Nephron progenitor cell (in vitro differentiated cells): ENCODE measurements at regions not wholly inside any gene's neighbourhood (a gene's known extent, or its start where the extent isn't known, plus 50 kb on each side); places are given as distances from the start of the nearest gene placed in this dataset.

ENCODE experiments used
- DNase-seq: peaks from one replicate; pipeline ENCODE4 v3.0.0; 2021
- H3K27ac Mint-ChIP-seq: 2 replicates; pipeline ENCODE4 v1.8.0; 2021; ENCODE audit warnings: mild to moderate bottlenecking, moderate library complexity, mixed read lengths
- H3K27me3 Mint-ChIP-seq: 2 replicates; pipeline ENCODE4 v1.8.0; 2021; ENCODE audit warnings: mild to moderate bottlenecking, low read depth, mixed read lengths; ENCODE audit not compliant: poor library complexity
- H3K36me3 Mint-ChIP-seq: 2 replicates; pipeline ENCODE4 v1.8.0; 2021; ENCODE audit warnings: low read depth, mixed read lengths
- H3K4me1 Mint-ChIP-seq: 2 replicates; pipeline ENCODE4 v1.8.0; 2021; ENCODE audit warnings: mixed read lengths
- H3K4me3 Mint-ChIP-seq: 2 replicates; pipeline ENCODE4 v1.8.0; 2021; ENCODE audit warnings: mild to moderate bottlenecking, moderate library complexity, mixed read lengths
- H3K9me3 Mint-ChIP-seq: 2 replicates; pipeline ENCODE4 v1.8.0; 2021; ENCODE audit warnings: mild to moderate bottlenecking, moderate library complexity, mixed read lengths
- TF ChIP-seq, protein P1 (sequence below): fragments of 200-600 bp; sonication (generic); IDR thresholded peaks from 2 replicates; pipeline ENCODE4 v1.5.0; 2021; ENCODE audit warnings: antibody characterized with exemption

DNA sequence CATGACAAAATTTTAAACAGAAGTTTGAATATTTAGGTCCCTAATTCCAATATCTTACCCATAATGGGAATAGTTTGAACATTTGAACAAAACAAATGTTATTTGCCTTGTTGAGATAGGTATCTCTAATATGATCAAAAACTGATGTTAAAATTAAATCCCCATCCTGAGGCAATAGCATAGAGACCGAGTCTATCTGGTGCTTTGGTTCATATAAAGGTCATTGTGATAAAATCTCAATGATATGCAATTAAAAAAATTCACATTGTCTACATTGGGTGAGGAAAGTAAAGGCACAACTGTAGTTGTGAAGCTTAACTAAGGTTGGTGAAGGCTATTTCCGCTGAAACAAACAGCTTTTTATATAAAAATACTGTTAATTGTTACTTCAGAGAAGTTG is 318.3 kb downstream of the CAAP1 start:
- no peaks in the 10 kb centered on the region for H3K9me3 Mint-ChIP-seq
- H3K4me1 Mint-ChIP-seq, result no peaks in the 10 kb centered on the region
- no peak overlapping the region for H3K27ac Mint-ChIP-seq
- TF ChIP-seq, protein P1, sequence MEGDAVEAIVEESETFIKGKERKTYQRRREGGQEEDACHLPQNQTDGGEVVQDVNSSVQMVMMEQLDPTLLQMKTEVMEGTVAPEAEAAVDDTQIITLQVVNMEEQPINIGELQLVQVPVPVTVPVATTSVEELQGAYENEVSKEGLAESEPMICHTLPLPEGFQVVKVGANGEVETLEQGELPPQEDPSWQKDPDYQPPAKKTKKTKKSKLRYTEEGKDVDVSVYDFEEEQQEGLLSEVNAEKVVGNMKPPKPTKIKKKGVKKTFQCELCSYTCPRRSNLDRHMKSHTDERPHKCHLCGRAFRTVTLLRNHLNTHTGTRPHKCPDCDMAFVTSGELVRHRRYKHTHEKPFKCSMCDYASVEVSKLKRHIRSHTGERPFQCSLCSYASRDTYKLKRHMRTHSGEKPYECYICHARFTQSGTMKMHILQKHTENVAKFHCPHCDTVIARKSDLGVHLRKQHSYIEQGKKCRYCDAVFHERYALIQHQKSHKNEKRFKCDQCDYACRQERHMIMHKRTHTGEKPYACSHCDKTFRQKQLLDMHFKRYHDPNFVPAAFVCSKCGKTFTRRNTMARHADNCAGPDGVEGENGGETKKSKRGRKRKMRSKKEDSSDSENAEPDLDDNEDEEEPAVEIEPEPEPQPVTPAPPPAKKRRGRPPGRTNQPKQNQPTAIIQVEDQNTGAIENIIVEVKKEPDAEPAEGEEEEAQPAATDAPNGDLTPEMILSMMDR, result no peak
- H3K27me3 Mint-ChIP-seq, result no peaks in the 10 kb centered on the region
- no peak overlapping the region for H3K4me3 Mint-ChIP-seq
- no peaks in the 10 kb centered on the region for H3K36me3 Mint-ChIP-seq
- DNase-seq, result no peak

DNA sequence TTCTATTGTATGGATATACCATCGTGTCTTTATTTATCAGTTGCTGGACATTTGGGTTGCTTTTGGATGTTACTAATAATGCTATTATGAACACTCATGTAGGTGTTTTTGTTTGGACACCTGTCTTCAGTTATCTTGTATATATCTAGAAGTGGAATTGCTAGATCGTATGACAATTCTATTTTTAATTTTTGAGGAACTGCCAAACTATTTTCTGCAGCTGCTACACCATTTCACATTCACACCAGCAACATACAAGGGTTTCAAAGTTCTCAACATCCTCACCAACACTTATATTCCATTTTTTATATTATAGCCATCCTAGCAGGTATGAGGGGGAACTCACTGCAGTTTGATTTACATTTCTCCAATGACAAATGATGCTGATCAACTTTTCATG is 324.6 kb downstream of the CAAP1 start:
- Mint-ChIP-seq H3K36me3 (no peaks in the 10 kb centered on the region), H3K4me1 (peaks cover 5% of the 10 kb centered on the region)

DNA sequence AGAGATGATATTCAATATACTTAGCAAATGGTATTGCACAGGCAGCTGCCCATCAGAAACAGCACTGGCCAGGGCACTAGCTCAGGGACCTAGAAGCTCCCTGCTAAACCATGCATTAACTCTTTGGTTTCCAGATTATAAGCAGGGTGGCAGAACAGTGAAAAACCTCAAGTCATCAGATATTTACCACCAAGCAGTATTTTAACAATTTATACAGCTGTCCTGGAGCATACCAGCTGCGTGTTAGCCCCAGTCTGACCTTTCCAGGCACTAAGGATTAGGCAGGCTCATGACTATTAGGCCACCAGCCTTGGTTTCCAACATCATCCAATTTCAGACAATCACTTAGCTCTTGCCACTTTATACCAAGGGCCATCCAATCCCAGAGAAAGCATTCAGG is 326.5 kb downstream of the CAAP1 start:
- no peak overlapping the region for H3K27ac Mint-ChIP-seq
- H3K36me3 Mint-ChIP-seq, result no peaks in the 10 kb centered on the region
- no peaks in the 10 kb centered on the region for H3K27me3 Mint-ChIP-seq
- no peak for DNase-seq
- TF ChIP-seq, protein P1, result no peak
- no peak overlapping the region for H3K4me3 Mint-ChIP-seq
- H3K4me1 Mint-ChIP-seq, result peaks cover 5% of the 10 kb centered on the region
- H3K9me3 Mint-ChIP-seq, result no peaks in the 10 kb centered on the region

More for the DNA sequence above, 324.6 kb downstream of the CAAP1 start:
- H3K27ac Mint-ChIP-seq, result no peak overlapping the region
- H3K9me3 Mint-ChIP-seq, result no peaks in the 10 kb centered on the region
- TF ChIP-seq, protein P1, result no peak
- no peaks in the 10 kb centered on the region for H3K27me3 Mint-ChIP-seq
- DNase-seq, result no peak
- H3K4me3 Mint-ChIP-seq, result no peak overlapping the region

DNA sequence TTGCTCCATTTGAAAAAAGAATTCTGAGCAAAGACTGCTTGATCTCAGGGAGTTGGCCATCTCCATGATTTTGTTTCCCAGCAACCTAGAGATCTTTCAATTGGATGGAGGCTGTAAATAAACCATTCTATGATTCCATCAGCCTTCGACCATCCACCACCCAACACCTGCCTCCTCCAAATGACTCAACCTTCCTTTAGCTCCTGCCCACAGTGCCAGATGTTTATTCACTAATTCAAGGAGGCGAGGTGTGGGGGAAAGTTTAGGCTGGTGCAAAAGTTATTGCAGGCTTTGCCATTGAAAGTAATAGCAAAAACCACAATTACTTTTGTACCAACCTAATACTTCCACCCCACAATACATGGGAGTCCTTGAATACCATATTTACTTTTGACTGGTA is 327.5 kb downstream of the CAAP1 start:
- TF ChIP-seq, protein P1, result no peak
- Mint-ChIP-seq H3K4me1 (peaks cover 5% of the 10 kb centered on the region), H3K27ac (peak overlapping the region; percentile 85), H3K4me3 (no peak overlapping the region), H3K27me3 (no peaks in the 10 kb centered on the region), H3K36me3 (no peaks in the 10 kb centered on the region), H3K9me3 (no peaks in the 10 kb centered on the region)
- no peak for DNase-seq

DNA sequence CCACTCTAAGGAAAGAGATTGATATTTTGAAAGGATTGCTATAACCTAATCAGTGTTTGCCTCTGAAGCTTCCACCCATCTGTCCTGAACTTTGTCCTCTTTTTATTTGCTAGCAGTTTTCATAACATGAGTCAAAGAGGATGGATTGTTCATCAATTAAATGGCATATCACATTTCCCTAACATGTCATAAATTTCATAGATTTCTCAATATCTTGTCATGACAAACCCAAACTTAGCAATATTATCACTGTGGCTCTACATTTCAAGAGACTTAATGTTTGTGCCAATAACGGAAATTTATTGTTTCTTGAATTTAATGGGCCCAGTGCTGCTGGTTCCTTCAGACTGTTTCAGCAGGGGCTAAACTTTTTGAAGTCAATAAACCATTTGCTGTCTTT is 330.3 kb downstream of the CAAP1 start:
- Mint-ChIP-seq H3K27me3 (no peaks in the 10 kb centered on the region), H3K36me3 (no peaks in the 10 kb centered on the region), H3K27ac (no peak overlapping the region), H3K9me3 (no peaks in the 10 kb centered on the region), H3K4me3 (no peak overlapping the region), H3K4me1 (peaks cover 5% of the 10 kb centered on the region)
- TF ChIP-seq, protein P1, result no peak
- DNase-seq, result no peak

DNA sequence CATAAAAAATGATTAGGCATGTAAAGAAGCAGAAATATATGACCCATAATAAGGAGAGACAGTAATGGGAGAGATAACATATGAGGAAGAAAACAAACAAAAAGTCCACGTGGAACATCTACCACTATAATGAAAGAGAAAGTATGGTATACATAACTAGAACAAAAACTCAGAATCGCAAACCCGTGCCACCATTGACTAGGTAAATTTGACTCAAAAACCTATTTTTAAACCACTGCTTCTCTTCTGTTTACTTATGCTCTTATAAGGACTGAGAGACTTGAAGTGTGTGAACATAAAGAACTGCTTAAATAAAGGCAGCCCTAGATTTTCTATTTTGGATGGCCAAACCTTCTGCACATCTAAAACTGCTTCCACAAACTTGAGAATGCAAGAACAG is 330.7 kb downstream of the CAAP1 start:
- Mint-ChIP-seq H3K4me3 (no peak overlapping the region), H3K36me3 (no peaks in the 10 kb centered on the region), H3K9me3 (no peaks in the 10 kb centered on the region)

More for the DNA sequence above, 330.7 kb downstream of the CAAP1 start:
- peaks cover 5% of the 10 kb centered on the region for H3K4me1 Mint-ChIP-seq
- no peaks in the 10 kb centered on the region for H3K27me3 Mint-ChIP-seq
- DNase-seq, result no peak
- TF ChIP-seq, protein P1, result no peak
- no peak overlapping the region for H3K27ac Mint-ChIP-seq
